ENCODE measurements at regions not wholly inside any gene's neighbourhood (a gene's known extent, or its start where the extent isn't known, plus 50 kb on each side); places are given as distances from the start of the nearest gene placed in this dataset.

GRCh38 chr7:106756884-106757283 is 95.9 kb upstream of the CCDC71L start:
- ChIA-PET POLR2A (no interaction called here), CTCF (no interaction called here)
- H3K27ac ChIP-seq (ENCODE audit: extremely low read depth, low read depth, low read length): no peak overlapping the region

More at GRCh38 chr7:106756884-106757283, 95.9 kb upstream of the CCDC71L start:
- Histone ChIP-seq H3K9me3 (ENCODE audit: control insufficient read depth, insufficient read depth, low read depth, low read length) (no peaks in the 10 kb centered on the region), H3K36me3 (ENCODE audit: control insufficient read depth in 2 of 2, insufficient read depth in 1 of 2, low read length in 2 of 2) (no peaks in the 10 kb centered on the region), H3K4me3 (ENCODE audit: low read depth, low read length) (no peak overlapping the region), H3K4me1 (ENCODE audit: control insufficient read depth, insufficient read depth, low read length) (no peaks in the 10 kb centered on the region)
- TF ChIP-seq ZNF510 (tag by site-specific recombination; IDR thresholded peaks at IDR 0.05; ENCODE audit: insufficient replicate concordance) (no peak), ZNF223 (tag by site-specific recombination; IDR thresholded peaks at IDR 0.05) (no peak), PRDM4 (tag by site-specific recombination; IDR thresholded peaks at IDR 0.05) (no peak), ZNF132 (tag by site-specific recombination; IDR thresholded peaks at IDR 0.05; ENCODE audit: borderline replicate concordance) (no peak), ZNF157 (tag by site-specific recombination; IDR thresholded peaks at IDR 0.05) (no peak), ZNF23 (tag by site-specific recombination; IDR thresholded peaks at IDR 0.05; ENCODE audit: borderline replicate concordance) (no peak), BCL11A (tag by site-specific recombination; IDR thresholded peaks at IDR 0.05; ENCODE audit: low read depth) (no peak), SCRT2 (tag by site-specific recombination; IDR thresholded peaks at IDR 0.05) (no peak), ZNF18 (tag by site-specific recombination; IDR thresholded peaks at IDR 0.05) (no peak), ZNF19 (tag by site-specific recombination; IDR thresholded peaks at IDR 0.05; ENCODE audit: low read depth) (no peak)
- TF ChIP-seq, protein P1, sequence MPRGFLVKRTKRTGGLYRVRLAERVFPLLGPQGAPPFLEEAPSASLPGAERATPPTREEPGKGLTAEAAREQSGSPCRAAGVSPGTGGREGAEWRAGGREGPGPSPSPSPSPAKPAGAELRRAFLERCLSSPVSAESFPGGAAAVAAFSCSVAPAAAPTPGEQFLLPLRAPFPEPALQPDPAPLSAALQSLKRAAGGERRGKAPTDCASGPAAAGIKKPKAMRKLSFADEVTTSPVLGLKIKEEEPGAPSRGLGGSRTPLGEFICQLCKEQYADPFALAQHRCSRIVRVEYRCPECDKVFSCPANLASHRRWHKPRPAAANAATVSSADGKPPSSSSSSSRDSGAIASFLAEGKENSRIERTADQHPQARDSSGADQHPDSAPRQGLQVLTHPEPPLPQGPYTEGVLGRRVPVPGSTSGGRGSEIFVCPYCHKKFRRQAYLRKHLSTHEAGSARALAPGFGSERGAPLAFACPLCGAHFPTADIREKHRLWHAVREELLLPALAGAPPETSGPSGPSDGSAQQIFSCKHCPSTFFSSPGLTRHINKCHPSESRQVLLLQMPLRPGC (tag by site-specific recombination; IDR thresholded peaks at IDR 0.05): no peak
- TF ChIP-seq, protein P2, sequence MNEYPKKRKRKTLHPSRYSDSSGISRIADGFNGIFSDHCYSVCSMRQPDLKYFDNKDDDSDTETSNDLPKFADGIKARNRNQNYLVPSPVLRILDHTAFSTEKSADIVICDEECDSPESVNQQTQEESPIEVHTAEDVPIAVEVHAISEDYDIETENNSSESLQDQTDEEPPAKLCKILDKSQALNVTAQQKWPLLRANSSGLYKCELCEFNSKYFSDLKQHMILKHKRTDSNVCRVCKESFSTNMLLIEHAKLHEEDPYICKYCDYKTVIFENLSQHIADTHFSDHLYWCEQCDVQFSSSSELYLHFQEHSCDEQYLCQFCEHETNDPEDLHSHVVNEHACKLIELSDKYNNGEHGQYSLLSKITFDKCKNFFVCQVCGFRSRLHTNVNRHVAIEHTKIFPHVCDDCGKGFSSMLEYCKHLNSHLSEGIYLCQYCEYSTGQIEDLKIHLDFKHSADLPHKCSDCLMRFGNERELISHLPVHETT (tag by site-specific recombination; IDR thresholded peaks at IDR 0.05): no peak
- TF ChIP-seq, protein P3, sequence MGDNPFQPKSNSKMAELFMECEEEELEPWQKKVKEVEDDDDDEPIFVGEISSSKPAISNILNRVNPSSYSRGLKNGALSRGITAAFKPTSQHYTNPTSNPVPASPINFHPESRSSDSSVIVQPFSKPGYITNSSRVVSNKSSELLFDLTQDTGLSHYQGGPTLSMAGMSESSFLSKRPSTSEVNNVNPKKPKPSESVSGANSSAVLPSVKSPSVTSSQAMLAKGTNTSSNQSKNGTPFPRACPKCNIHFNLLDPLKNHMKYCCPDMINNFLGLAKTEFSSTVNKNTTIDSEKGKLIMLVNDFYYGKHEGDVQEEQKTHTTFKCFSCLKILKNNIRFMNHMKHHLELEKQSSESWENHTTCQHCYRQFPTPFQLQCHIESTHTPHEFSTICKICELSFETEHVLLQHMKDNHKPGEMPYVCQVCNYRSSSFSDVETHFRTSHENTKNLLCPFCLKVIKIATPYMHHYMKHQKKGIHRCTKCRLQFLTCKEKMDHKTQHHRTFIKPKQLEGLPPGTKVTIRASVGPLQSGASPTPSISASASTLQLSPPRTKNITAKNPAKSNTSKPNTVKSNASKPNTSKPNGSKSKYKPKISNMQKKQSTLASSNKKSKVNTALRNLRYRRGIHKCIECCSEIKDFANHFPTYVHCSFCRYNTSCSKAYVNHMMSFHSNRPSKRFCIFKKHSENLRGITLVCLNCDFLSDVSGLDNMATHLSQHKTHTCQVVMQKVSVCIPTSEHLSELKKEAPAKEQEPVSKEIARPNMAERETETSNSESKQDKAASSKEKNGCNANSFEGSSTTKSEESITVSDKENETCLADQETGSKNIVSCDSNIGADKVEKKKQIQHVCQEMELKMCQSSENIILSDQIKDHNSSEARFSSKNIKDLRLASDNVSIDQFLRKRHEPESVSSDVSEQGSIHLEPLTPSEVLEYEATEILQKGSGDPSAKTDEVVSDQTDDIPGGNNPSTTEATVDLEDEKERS (tag by site-specific recombination; IDR thresholded peaks at IDR 0.05): no peak
